H1 (cell line): ENCODE measurements at regions not wholly inside any gene's neighbourhood (a gene's known extent, or its start where the extent isn't known, plus 50 kb on each side); places are given as distances from the start of the nearest gene placed in this dataset.

Experiments
- CTCF ChIA-PET: fragments of 300-600 bp; sonication (Branson Sonifier 250); formaldehyde crosslinking; loops from one replicate; lab custom pipeline; 2021; ENCODE audit not compliant: partially characterized antibody; lab: Charles Lee
- POLR2A ChIA-PET: fragments of 300-600 bp; sonication (Branson Sonifier 250); formaldehyde crosslinking; loops from one replicate; lab custom pipeline; 2021; ENCODE audit warnings: inconsistent platforms; ENCODE audit not compliant: partially characterized antibody; lab: Charles Lee
- DNase-seq, 2 experiments: peaks; one replicate each; pipeline versions ENCODE4 v3.0.0 to v3.0.0-alpha.2; 2010 to 2022; ENCODE audit warnings: low spot score in 2 of 2, low read depth in 1 of 2, mixed read lengths in 1 of 2
- FAIRE-seq: peaks from 2 replicates; lab custom pipeline; 2011; peaks lifted over from hg19 to GRCh38; lab: Jason Lieb, UNC
- H2AFZ ChIP-seq: 2 replicates; pipeline ENCODE4 v1.8.1; 2012; ENCODE audit warnings: low read length, inconsistent platforms
- H2AK5ac ChIP-seq: 2 replicates; pipeline ENCODE4 v1.6.1; 2013; ENCODE audit warnings: low read depth, low read length
- H2BK120ac ChIP-seq: replicated peaks from 2 replicates; pipeline ENCODE3; 2013; ENCODE audit warnings: low read depth, low read length, inconsistent platforms
- H2BK12ac ChIP-seq: 2 replicates; pipeline ENCODE4 v1.6.1; 2013; ENCODE audit warnings: low read depth, low read length
- H2BK15ac ChIP-seq: 2 replicates; pipeline ENCODE4 v1.6.1; 2013; ENCODE audit warnings: low read length
- H2BK20ac ChIP-seq: 2 replicates; pipeline ENCODE4 v1.6.1; 2013; ENCODE audit warnings: low read length
- H2BK5ac ChIP-seq: 2 replicates; pipeline ENCODE4 v1.6.1; 2013; ENCODE audit warnings: low read depth, low read length
- H3K14ac ChIP-seq: 2 replicates; pipeline ENCODE4 v1.6.1; 2013; ENCODE audit warnings: inconsistent platforms; ENCODE audit not compliant: insufficient read length
- H3K18ac ChIP-seq: 2 replicates; pipeline ENCODE4 v1.6.1; 2013; ENCODE audit warnings: low read length; ENCODE audit errors: extremely low read depth
- H3K23ac ChIP-seq: 2 replicates; pipeline ENCODE4 v1.6.1; 2013; ENCODE audit warnings: inconsistent platforms; ENCODE audit not compliant: insufficient read length
- H3K23me2 ChIP-seq: 2 replicates; pipeline ENCODE4 v1.6.1; 2013; ENCODE audit warnings: low read depth, low read length
- H3K27ac ChIP-seq: 2 replicates; pipeline ENCODE4 v1.6.1; 2011; ENCODE audit warnings: low read depth, low read length, inconsistent platforms
- H3K27me3 ChIP-seq, 4 experiments: replicated peaks in 1 of 4; 1 replicate in 1 of 4; 2 replicates in 3 of 4; pipeline versions ENCODE4 v1.6.1 to v1.8.1; 2011 to 2013; ENCODE audit warnings: low read length in 3 of 4, mild to moderate bottlenecking in 3 of 4, inconsistent platforms in 2 of 4, mixed read lengths in 2 of 4, moderate library complexity in 1 of 4; ENCODE audit not compliant: control insufficient read depth in 3 of 4, insufficient read depth in 3 of 4; ENCODE audit errors: extremely low read depth in 1 of 4
- H3K36me3 ChIP-seq, 4 experiments: 2 replicates each; pipeline versions ENCODE4 v1.6.1 to v1.8.1; 2011 to 2013; ENCODE audit warnings: mild to moderate bottlenecking in 4 of 4, low read length in 3 of 4, moderate library complexity in 2 of 4, control low read depth in 1 of 4, inconsistent platforms in 1 of 4; ENCODE audit not compliant: insufficient read depth in 4 of 4, control insufficient read depth in 2 of 4
- H3K4ac ChIP-seq: replicated peaks from 2 replicates; pipeline ENCODE3; 2013; ENCODE audit warnings: low read length, low read depth, mixed read lengths, inconsistent platforms; ENCODE audit not compliant: insufficient read length
- H3K4me1 ChIP-seq, 4 experiments: replicated peaks in 1 of 4; 1 replicate in 1 of 4; 2 replicates in 3 of 4; pipeline versions ENCODE4 v1.6.1 to v1.8.1; 2011 to 2013; ENCODE audit warnings: low read length in 3 of 4, inconsistent platforms in 2 of 4, mixed read lengths in 1 of 4; ENCODE audit not compliant: insufficient read depth in 4 of 4, control insufficient read depth in 3 of 4
- H3K4me2 ChIP-seq, 2 experiments: 2 replicates each; pipeline versions ENCODE4 v1.6.1 to v1.8.1; 2011 to 2013; ENCODE audit warnings: low read depth in 2 of 2, low read length in 2 of 2, control low read depth in 1 of 2, inconsistent platforms in 1 of 2, mild to moderate bottlenecking in 1 of 2; ENCODE audit not compliant: insufficient read depth in 1 of 2
- H3K4me3 ChIP-seq, 4 experiments: fragments of 200-600, 300-600 bp in 1 of 4; sonication (generic), shearing (Covaris generic), sonication (Bioruptor Twin) in 1 of 4; 2 replicates each; pipeline versions ENCODE4 v1.5.1 to v1.8.1; 2011 to 2016; ENCODE audit warnings: low read length in 4 of 4, low read depth in 3 of 4, control low read depth in 2 of 4, inconsistent platforms in 2 of 4, mild to moderate bottlenecking in 2 of 4, mixed read lengths in 1 of 4, moderate library complexity in 1 of 4; ENCODE audit not compliant: insufficient read depth in 2 of 4; ENCODE audit errors: extremely low read depth in 1 of 4
- H3K56ac ChIP-seq: replicated peaks from 2 replicates; pipeline ENCODE3; 2013; ENCODE audit warnings: low read depth, mild to moderate bottlenecking, mixed read lengths, low read length, inconsistent platforms; ENCODE audit not compliant: insufficient read length
- H3K79me1 ChIP-seq: 2 replicates; pipeline ENCODE4 v1.6.1; 2013; ENCODE audit warnings: low read depth, low read length, control low read depth
- H3K79me2 ChIP-seq, 2 experiments: 2 replicates each; pipeline versions ENCODE4 v1.6.1 to v1.8.1; 2012 to 2013; ENCODE audit warnings: low read length in 2 of 2, mild to moderate bottlenecking in 2 of 2, inconsistent platforms in 1 of 2; ENCODE audit not compliant: insufficient read depth in 2 of 2, control insufficient read depth in 1 of 2
- H3K9ac ChIP-seq, 4 experiments: replicated peaks in 1 of 4; 1 replicate in 1 of 4; 2 replicates in 3 of 4; pipeline versions ENCODE4 v1.6.1 to v1.8.1; 2011 to 2013; ENCODE audit warnings: low read depth in 3 of 4, low read length in 3 of 4, control low read depth in 2 of 4, mild to moderate bottlenecking in 2 of 4, moderate library complexity in 2 of 4, inconsistent platforms in 1 of 4; ENCODE audit errors: extremely low read depth in 1 of 4
- H3K9me3 ChIP-seq, 2 experiments: 2 replicates each; pipeline versions ENCODE4 v1.6.1 to v1.8.1; 2012 to 2013; ENCODE audit warnings: mild to moderate bottlenecking in 2 of 2, moderate library complexity in 2 of 2, control low read depth in 1 of 2, inconsistent platforms in 1 of 2, low read depth in 1 of 2, low read length in 1 of 2, mixed read lengths in 1 of 2; ENCODE audit not compliant: insufficient read depth in 2 of 2
- H4K20me1 ChIP-seq, 2 experiments: replicated peaks in 1 of 2; 2 replicates each; pipeline versions ENCODE3 to v1.8.1; 2011 to 2013; ENCODE audit warnings: inconsistent platforms in 2 of 2, low read length in 2 of 2, mild to moderate bottlenecking in 1 of 2; ENCODE audit not compliant: insufficient read depth in 2 of 2, control insufficient read depth in 1 of 2
- H4K5ac ChIP-seq: 2 replicates; pipeline ENCODE4 v1.6.1; 2013; ENCODE audit warnings: low read length, low read depth, mixed read lengths, inconsistent platforms; ENCODE audit not compliant: insufficient read length
- H4K8ac ChIP-seq: 2 replicates; pipeline ENCODE4 v1.8.0; 2013; ENCODE audit warnings: mild to moderate bottlenecking, moderate library complexity, low read length, inconsistent platforms; ENCODE audit not compliant: insufficient read depth; ENCODE audit errors: extremely low read depth
- H4K91ac ChIP-seq: replicated peaks from 2 replicates; pipeline ENCODE3; 2013; ENCODE audit warnings: low read length, mixed read lengths, inconsistent platforms; ENCODE audit not compliant: insufficient read length
- CBX5 ChIP-seq: fragments of 300-800, 300-1000 bp; sonication (generic); IDR thresholded peaks from 2 replicates; pipeline ENCODE4 v1.7.1; 2016; ENCODE audit warnings: antibody characterized with exemption, low read length, low read depth
- EGR1 ChIP-seq: IDR thresholded peaks from 2 replicates; pipeline ENCODE4 v1.6.1; 2011; ENCODE audit warnings: low read depth, low read length, borderline replicate concordance
- GABPA ChIP-seq: IDR thresholded peaks from 2 replicates; pipeline ENCODE4 v1.6.1; 2011; ENCODE audit warnings: mild to moderate bottlenecking, low read length, moderate library complexity, borderline replicate concordance; ENCODE audit not compliant: insufficient read depth
- RBBP5 ChIP-seq: IDR thresholded peaks from 2 replicates; pipeline ENCODE4 v1.7.1; 2012; ENCODE audit warnings: low read depth, mild to moderate bottlenecking, inconsistent platforms, low read length, moderate library complexity, borderline replicate concordance
- RFX5 ChIP-seq: IDR thresholded peaks from 2 replicates; pipeline ENCODE4 v1.6.1; 2011; ENCODE audit warnings: low read depth, low read length, improper control_type of control experiment, borderline replicate concordance
- SIRT6 ChIP-seq: IDR thresholded peaks from one replicate; pipeline ENCODE4 v1.7.1; 2012; ENCODE audit warnings: low read length, inconsistent platforms
- SP4 ChIP-seq: IDR thresholded peaks from 2 replicates; pipeline ENCODE4 v1.6.1; 2012; ENCODE audit warnings: low read length, inconsistent platforms
- TCF12 ChIP-seq: IDR thresholded peaks from 2 replicates; pipeline ENCODE4 v1.6.1; 2011; ENCODE audit warnings: low read depth, mild to moderate bottlenecking, low read length
- TEAD4 ChIP-seq: IDR thresholded peaks from 2 replicates; pipeline ENCODE4 v1.6.1; 2012; ENCODE audit warnings: low read depth, low read length, inconsistent platforms, mixed read lengths
- WGBS, 2 experiments: shearing (Covaris generic) in 1 of 2; methylation state at CpG; one replicate each; pipeline versions ENCODE4 v1.1.6 to v1.1.7; 2013 to 2015; ENCODE audit warnings: low lambda C conversion rate in 2 of 2, mixed read lengths in 2 of 2, inconsistent platforms in 1 of 2, low coverage in 1 of 2, missing lambda C conversion rate in 1 of 2; ENCODE audit not compliant: insufficient replicate concordance in 2 of 2, insufficient coverage in 1 of 2, insufficient read length in 1 of 2; ENCODE audit errors: extremely low coverage in 1 of 2, missing lambda C conversion rate in 1 of 2; 5-methylcytosine and 5-hydroxymethylcytosine counted together
- TF ChIP-seq, protein P1 (sequence below): IDR thresholded peaks from 2 replicates; pipeline ENCODE4 v1.6.1; 2012; ENCODE audit warnings: low read length, inconsistent platforms

DNA sequence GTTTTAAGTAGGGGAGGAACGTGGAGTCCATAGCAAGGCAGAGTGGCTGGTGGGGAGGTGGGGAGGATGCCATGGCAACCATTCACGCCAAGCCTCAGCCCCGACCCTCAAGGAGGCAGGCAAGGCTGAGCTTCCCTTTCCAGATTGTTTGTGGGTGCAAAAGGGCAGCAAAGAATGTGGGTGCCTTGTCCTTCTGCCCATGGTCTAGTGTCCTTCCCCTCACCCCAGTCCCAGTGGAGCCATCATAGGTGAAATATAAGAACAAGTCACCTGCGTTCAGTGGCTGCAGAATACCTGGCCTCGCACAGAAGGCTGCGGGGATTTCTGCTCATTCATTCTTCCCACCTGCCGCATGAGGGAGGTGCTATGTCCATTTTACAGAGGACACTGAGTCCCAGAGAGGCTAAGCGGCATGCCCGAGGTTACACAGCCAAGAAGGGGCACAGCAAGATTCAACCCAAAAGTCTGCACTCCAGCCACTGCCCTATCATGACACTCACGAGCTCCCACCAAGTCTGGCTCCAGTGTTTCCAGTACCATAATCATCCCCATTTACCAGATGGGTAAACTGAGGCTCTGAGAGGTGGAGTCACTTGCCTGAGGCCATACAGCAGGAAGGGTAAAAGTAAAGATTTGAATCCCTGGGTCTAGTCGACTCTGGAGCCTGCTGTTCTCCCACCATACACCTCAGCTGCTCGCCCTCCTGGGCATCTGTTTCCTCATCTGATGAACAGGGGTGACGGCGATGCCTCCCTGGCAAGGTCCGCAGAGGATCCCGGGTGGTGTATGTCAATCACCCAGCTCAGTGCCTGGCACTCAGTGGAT is 100.8 kb downstream of the CEBPB start:
- Histone ChIP-seq H3K4me3 (no peak overlapping the region), H3K4ac (no peak overlapping the region), H2BK12ac (peak overlapping the region; percentile 60; the same call in 1 of the 2 replicates), H2AK5ac (0 out of 2 replicates have a peak overlapping the region, but pooled peaks have one; percentile 82), H3K14ac (no peak overlapping the region), H2BK15ac (peak overlapping the region; percentile 72; the same call in 1 of the 2 replicates), H3K36me3 (no peaks in the 10 kb centered on the region), H4K91ac (no peak overlapping the region), H3K18ac (no peak overlapping the region), H3K23me2 (no peaks in the 10 kb centered on the region), H3K27ac (no peak overlapping the region), H3K56ac (no peak overlapping the region), H4K8ac (no peak overlapping the region), H4K5ac (no peak overlapping the region), H2BK120ac (no peak overlapping the region), H2BK5ac (no peak overlapping the region), H3K79me2 (no peaks in the 10 kb centered on the region), H3K23ac (no peak overlapping the region), H2BK20ac (peak overlapping the region; percentile 18; the same call in 1 of the 2 replicates), H3K4me1 (peaks cover 0 to 7% (median 2%) of the 10 kb centered on the region in 4 experiments; a peak in 4 of 7 replicates), H3K4me2 (no peak overlapping the region), H2AFZ (no peak overlapping the region), H3K9me3 (no peaks in the 10 kb centered on the region), H3K9ac (no peak overlapping the region), H4K20me1 (no peaks in the 10 kb centered on the region), H3K27me3 (no peaks in the 10 kb centered on the region), H3K79me1 (no peaks in the 10 kb centered on the region)
- 89% methylated on average over 16 of the region's 16 CpGs; no CpG with 5 or more reads in 1 of the 2 experiments for WGBS, 2 experiments
- DNase-seq (no peak), FAIRE-seq (no peak)
- TF ChIP-seq SP4: no peak
- TF ChIP-seq RFX5: no peak
- no peak for TF ChIP-seq TCF12
- no peak for TF ChIP-seq TEAD4
- no peak for TF ChIP-seq SIRT6
- no peak for TF ChIP-seq CBX5
- TF ChIP-seq, protein P1, sequence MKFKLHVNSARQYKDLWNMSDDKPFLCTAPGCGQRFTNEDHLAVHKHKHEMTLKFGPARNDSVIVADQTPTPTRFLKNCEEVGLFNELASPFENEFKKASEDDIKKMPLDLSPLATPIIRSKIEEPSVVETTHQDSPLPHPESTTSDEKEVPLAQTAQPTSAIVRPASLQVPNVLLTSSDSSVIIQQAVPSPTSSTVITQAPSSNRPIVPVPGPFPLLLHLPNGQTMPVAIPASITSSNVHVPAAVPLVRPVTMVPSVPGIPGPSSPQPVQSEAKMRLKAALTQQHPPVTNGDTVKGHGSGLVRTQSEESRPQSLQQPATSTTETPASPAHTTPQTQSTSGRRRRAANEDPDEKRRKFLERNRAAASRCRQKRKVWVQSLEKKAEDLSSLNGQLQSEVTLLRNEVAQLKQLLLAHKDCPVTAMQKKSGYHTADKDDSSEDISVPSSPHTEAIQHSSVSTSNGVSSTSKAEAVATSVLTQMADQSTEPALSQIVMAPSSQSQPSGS: no peak
- no peak for TF ChIP-seq RBBP5
- TF ChIP-seq EGR1: no peak
- TF ChIP-seq GABPA: no peak
- POLR2A ChIA-PET: interaction anchor here (0.6 kb wide), 1 partner anchor 302 kb away, joined by 3 read pairs; no protein-coding TSS in a partner anchor
- CTCF ChIA-PET: interaction anchor here (1.5 to 7.0 kb wide), 2 partner anchors 9 to 15 kb away, joined by 3 to 61 read pairs; no protein-coding TSS in a partner anchor
